ENCODE measurements at regions not wholly inside any gene's neighbourhood (a gene's known extent, or its start where the extent isn't known, plus 50 kb on each side); places are given as distances from the start of the nearest gene placed in this dataset.

DNA sequence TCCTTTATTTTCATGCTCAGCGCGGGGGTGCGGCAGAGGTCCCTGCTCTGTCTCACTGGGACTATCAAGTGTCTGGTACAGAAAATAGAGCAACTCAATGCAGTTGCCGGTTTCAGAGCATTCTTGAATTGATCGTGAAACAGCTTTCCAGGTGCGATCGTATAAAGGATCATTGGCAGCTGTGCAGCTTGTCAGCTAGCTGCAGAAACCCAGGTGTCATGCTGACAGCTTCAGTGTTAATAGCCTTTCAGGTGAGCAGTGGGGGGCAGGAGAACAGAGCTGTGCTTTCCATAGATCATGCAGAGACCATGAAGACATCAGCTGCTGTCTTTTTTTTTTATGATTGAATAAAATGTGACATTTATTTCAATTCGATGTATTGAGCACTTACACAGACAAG, 583.9 kb downstream of the NLGN4X start:
- TF ChIP-seq TAF1 (IDR thresholded peaks at IDR 0.05; ENCODE audit: borderline replicate concordance, insufficient read depth, low read length) (no peak), FOXP2 (optimal IDR thresholded peaks at IDR 0.05; ENCODE audit: borderline replicate concordance, extremely low read depth, extremely low read length, insufficient read depth) (no peak), POLR2AphosphoS5 (IDR thresholded peaks at IDR 0.05; ENCODE audit: low read depth, low read length) (no peak), SIN3A (IDR thresholded peaks at IDR 0.05; ENCODE audit: borderline replicate concordance, insufficient read depth, low read length) (no peak)
- TF ChIP-seq, protein P1, sequence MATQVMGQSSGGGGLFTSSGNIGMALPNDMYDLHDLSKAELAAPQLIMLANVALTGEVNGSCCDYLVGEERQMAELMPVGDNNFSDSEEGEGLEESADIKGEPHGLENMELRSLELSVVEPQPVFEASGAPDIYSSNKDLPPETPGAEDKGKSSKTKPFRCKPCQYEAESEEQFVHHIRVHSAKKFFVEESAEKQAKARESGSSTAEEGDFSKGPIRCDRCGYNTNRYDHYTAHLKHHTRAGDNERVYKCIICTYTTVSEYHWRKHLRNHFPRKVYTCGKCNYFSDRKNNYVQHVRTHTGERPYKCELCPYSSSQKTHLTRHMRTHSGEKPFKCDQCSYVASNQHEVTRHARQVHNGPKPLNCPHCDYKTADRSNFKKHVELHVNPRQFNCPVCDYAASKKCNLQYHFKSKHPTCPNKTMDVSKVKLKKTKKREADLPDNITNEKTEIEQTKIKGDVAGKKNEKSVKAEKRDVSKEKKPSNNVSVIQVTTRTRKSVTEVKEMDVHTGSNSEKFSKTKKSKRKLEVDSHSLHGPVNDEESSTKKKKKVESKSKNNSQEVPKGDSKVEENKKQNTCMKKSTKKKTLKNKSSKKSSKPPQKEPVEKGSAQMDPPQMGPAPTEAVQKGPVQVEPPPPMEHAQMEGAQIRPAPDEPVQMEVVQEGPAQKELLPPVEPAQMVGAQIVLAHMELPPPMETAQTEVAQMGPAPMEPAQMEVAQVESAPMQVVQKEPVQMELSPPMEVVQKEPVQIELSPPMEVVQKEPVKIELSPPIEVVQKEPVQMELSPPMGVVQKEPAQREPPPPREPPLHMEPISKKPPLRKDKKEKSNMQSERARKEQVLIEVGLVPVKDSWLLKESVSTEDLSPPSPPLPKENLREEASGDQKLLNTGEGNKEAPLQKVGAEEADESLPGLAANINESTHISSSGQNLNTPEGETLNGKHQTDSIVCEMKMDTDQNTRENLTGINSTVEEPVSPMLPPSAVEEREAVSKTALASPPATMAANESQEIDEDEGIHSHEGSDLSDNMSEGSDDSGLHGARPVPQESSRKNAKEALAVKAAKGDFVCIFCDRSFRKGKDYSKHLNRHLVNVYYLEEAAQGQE (IDR thresholded peaks at IDR 0.05; ENCODE audit: insufficient read depth in 1 of 2, low read depth in 2 of 2, low read length in 2 of 2), result no peak

DNA sequence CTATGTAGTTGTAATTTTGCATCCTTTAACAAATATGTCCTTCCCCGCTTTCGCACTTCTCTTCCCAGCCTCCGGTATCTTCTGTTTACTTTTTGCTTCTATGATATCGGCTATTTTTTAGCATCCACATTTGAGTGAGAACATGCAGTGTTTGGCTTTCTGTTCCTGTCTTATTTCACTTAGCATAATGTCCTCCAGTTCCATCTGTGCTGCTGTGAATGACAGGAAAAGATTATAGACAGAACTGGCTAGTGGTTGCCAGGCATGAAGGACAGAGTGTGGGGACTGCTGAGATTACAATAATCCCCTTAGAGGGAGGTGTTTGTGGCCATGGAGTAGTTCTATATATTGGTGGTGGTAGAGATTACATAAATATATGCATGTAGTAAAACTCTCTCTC, 588.6 kb downstream of the NLGN4X start:
- TF ChIP-seq, protein P1 (IDR thresholded peaks at IDR 0.05; ENCODE audit: insufficient read depth in 1 of 2, low read depth in 2 of 2, low read length in 2 of 2), result no peak
- TF ChIP-seq POLR2AphosphoS5 (IDR thresholded peaks at IDR 0.05; ENCODE audit: low read depth, low read length), result no peak
- no peak for TF ChIP-seq SIN3A (IDR thresholded peaks at IDR 0.05; ENCODE audit: borderline replicate concordance, insufficient read depth, low read length)
- no peak for TF ChIP-seq TAF1 (IDR thresholded peaks at IDR 0.05; ENCODE audit: borderline replicate concordance, insufficient read depth, low read length)
- TF ChIP-seq FOXP2 (optimal IDR thresholded peaks at IDR 0.05; ENCODE audit: borderline replicate concordance, extremely low read depth, extremely low read length, insufficient read depth), result no peak

DNA sequence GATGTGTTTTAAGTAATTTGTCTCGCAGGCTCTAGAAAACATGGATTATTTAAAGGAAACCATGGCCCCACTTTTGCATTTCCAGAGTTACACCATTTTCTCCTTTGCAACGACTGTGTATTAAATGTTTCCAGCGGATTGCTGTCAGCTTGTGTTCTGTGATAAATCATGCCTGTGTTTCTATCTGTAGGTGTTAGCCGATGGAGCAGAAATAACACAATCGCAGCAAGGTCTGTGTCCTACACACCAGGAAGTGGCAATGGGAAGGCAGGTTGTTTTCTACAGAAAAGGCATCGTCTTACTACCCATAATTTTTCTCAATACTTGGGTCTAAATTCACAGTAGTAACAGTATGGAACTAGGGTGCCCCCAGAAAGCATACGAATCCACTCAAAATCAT, 590.1 kb downstream of the NLGN4X start:
- TF ChIP-seq, protein P1 (IDR thresholded peaks at IDR 0.05; ENCODE audit: insufficient read depth in 1 of 2, low read depth in 2 of 2, low read length in 2 of 2), result no peak
- TF ChIP-seq TAF1 (IDR thresholded peaks at IDR 0.05; ENCODE audit: borderline replicate concordance, insufficient read depth, low read length), result no peak
- no peak for TF ChIP-seq FOXP2 (optimal IDR thresholded peaks at IDR 0.05; ENCODE audit: borderline replicate concordance, extremely low read depth, extremely low read length, insufficient read depth)
- no peak for TF ChIP-seq POLR2AphosphoS5 (IDR thresholded peaks at IDR 0.05; ENCODE audit: low read depth, low read length)
- no peak for TF ChIP-seq SIN3A (IDR thresholded peaks at IDR 0.05; ENCODE audit: borderline replicate concordance, insufficient read depth, low read length)

DNA sequence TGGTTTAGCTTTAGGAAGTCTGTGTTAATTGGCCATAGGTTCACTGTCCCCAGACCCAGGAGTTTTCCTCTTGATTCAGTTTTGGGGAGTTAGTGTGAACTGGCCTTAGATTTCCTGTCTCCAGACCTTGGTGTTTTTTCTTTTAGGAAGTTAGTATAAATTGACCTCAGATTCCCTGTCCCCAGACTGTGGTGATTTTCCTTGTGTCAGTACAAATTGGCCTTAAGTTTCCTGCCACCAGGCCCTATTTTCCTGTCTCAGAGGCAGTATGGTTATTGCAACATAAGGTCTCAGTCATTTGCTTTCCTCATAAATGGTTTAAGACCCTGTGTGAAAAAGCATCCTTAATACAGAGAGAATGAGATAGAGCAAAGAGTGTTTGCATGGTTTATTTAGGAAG, 595.8 kb downstream of the NLGN4X start:
- TF ChIP-seq SIN3A (IDR thresholded peaks at IDR 0.05; ENCODE audit: borderline replicate concordance, insufficient read depth, low read length) (no peak), FOXP2 (optimal IDR thresholded peaks at IDR 0.05; ENCODE audit: borderline replicate concordance, extremely low read depth, extremely low read length, insufficient read depth) (no peak), TAF1 (IDR thresholded peaks at IDR 0.05; ENCODE audit: borderline replicate concordance, insufficient read depth, low read length) (no peak), POLR2AphosphoS5 (IDR thresholded peaks at IDR 0.05; ENCODE audit: low read depth, low read length) (no peak)
- TF ChIP-seq, protein P1 (IDR thresholded peaks at IDR 0.05; ENCODE audit: insufficient read depth in 1 of 2, low read depth in 2 of 2, low read length in 2 of 2), result no peak

All from PFSK-1 (cell line).